GM21825 (cell line): ENCODE measurements at regions not wholly inside any gene's neighbourhood (a gene's known extent, or its start where the extent isn't known, plus 50 kb on each side); places are given as distances from the start of the nearest gene placed in this dataset.

ENCODE experiments used
- ATAC-seq: cut with Tn5 transposase; IDR thresholded peaks from one replicate; pipeline ENCODE4 v1.9.1; 2021; ENCODE audit warnings: mild to moderate bottlenecking, moderate library complexity; ENCODE audit not compliant: unreplicated experiment

- ATAC-seq = no peak
Observed at GRCh38 chr5:153096381-153096780, 394.1 kb upstream of the GRIA1 start.

- ATAC-seq = no peak
Observed at GRCh38 chr5:153099328-153099727, 391.1 kb upstream of the GRIA1 start.

DNA sequence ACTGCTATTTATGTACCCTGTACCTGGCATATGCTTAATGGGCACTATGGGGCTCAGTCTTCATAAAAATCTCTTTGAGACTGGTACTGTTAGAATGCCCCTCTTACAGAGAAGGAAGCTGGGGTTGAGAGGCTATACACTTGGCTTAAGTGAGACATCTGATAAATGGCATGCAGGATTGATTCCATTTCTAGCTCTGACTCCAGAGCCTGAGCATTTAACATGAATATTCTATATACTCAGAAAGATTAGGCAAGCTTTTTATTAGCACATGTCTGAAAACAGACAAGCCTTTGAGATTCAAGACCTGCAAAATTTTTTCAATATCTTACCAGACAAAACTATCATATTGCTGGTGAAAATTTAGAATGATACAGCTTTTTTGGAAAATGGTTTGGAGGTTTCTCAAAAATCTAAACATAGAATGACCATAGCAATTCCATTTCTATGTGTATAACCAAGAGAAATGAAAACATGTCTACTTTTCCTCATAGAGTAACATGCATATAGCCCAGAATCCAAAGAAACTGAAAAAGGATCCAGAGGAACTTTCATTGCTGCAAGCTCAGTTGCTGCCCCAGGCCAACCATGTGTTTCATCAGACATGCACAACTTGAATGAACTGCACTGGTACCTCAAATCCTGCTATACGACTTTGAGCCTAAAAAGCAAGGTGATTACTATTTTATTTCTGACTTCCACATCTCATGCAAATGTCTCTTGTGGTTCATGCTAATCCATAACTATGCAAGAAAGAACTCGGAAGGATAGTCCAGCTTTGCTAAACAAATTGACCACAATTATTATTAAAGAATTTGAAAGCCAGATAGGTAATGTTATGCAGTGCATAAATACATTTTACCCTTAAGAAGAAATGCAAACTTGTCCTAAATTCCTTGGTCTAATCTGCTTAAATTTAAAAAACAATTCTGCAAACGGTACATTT is 389.0 kb upstream of the GRIA1 start:
- no peak for ATAC-seq

- ATAC-seq = no peak
Observed at GRCh38 chr5:153116916-153117315, 373.6 kb upstream of the GRIA1 start.

DNA sequence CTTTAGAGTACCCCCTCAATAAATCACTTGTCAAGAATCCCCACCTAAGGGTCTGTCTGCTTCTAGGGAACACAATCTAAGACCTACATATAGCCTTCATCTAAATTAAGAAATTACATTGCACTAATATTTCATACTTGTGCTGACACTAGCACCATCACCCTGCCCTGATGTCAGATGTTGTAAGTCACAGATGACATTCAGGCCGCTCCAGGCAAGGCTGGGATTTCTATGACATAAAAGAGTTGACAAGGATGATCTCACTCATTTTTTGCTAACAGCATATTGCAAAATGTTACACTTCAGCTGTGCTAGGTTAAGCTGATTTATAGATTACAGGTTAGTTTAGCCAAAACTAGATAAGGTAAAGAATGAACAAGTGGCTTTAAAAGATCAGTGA is 372.5 kb upstream of the GRIA1 start:
- ATAC-seq = no peak

DNA sequence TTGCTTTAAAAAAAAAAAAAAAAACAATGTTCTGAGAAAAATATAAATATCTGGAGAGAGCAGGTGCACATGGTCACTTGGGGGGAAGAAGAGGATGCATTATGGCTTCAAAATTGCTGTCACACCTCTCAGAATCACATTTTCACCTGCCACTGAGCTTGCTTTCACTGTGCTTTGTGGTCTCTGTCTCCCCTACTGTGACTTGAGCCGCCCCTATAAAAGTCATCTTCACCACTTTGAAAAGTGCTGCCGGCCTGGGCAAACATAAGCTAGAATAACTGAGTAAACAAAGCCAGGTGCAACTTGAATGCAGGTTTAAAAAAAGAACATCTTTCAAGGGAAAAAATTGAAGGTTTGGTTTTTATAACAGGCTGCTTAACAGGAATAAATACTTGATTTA is 368.1 kb upstream of the GRIA1 start:
- ATAC-seq = no peak

DNA sequence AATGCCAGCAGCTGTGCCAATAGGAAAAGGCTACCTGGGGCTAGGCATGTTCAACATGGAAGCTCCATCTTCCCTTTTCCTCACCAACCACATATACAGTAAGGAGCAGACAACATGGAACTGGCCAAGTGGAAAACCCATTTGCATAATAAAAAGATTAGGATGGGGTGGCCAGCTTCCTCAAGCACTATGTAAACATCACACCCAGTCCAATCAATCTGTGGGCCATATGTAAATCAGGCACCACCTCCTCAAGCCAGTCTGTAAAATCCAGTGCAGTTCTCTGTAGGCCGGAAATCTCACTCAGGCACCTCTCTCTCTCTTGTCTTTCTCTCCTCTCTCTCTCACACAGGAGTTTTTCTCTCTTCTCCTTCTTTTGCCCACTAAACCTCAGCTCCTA is 360.2 kb upstream of the GRIA1 start:
- ATAC-seq = no peak

DNA sequence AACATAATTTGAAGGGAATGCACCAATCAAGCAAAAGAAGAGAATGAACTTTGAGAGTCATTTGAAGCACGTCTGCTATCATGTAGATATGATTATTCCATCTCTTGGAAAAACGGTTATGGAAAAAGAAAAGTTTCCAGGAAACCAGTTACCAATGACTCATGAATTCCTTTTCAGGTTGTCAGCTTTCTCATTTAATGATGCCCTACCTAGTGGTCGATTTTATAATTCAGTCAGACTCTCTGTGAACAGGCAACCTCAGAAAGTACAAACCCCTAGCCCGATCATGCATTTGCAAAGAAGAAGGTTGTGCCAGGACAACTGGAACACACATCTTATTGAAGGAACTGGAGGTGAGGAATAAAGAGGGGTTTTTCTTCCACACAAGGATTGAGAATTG is 355.1 kb upstream of the GRIA1 start:
- no peak for ATAC-seq

DNA sequence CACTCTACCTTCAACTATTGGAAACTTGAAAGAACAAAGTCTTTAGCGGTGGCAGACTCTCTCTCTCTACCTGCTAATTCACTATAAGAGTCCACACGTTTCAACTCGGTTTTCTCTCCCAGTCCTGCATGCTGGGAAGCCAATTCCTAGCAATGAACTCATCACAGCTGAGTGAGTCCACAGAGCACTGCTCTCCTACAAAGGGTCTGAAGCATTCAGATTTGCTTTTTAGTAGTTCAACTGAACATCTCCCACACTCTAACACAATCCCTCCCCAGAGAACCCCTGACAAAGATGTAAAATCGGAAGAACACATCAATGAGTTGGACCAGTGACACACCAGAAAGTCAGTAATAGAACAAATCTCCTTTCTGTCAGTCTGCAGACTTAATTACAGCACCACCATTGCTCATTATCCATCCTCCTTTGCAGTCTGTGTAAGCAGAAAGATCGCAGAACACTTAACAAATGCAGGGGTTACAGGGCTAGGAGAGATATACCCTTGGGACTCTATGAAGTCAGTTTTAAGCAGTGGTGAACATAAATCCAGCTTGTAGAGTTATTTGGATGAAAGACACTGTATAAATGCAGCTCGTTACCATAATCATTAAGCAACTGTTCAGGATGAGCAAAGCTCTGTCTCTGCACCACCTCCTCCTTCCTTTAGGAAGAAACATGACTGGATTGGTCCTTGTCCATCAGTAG is 353.4 kb upstream of the GRIA1 start:
- ATAC-seq = no peak

GRCh38 chr5:153147891-153148623 is 342.4 kb upstream of the GRIA1 start:
- ATAC-seq = peak; percentile 76

- ATAC-seq = no peak
Observed at GRCh38 chr5:153148624-153148976, 341.9 kb upstream of the GRIA1 start.

GRCh38 chr5:153151558-153151957 is 338.9 kb upstream of the GRIA1 start:
- ATAC-seq = no peak

- no peak for ATAC-seq
Observed at GRCh38 chr5:153153086-153153485, 337.4 kb upstream of the GRIA1 start.

DNA sequence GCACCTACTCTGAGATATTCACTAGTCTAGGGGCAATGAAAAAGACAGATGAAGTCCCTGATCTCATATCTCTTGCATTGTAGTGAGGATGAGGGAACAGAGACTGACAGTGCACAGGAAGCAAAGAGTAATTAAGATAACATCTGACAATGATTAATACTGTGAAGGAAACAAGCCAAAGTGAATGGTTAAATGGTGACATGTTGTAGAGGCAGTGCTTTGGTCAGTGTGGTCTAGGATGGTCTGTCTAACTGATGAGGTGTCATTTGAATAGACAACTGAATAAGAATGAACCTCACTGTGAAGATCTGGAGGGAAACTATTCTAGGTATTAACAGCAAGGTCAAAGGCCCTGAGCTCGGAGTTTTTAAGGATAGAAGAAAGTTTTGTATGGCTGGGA is 333.3 kb upstream of the GRIA1 start:
- ATAC-seq = peak; percentile 50

DNA sequence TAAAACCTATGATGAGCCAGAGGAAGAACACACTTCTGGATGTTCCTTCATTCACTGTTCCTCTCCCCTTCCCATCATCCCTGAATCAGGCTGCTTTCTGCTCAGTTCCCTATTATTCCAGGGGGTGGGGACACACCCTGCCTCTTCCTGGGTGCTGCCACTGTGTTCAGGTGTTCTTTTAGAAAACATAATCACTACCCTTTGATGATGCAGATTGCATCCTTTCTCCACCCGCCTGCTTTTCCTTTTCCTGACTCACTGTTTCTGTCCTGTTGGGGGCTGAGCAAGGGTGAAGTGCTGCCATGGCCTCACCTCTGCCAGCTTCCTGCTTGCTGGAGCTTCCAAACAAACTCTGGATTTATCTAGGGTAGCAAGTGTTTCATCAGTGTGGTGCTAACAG is 331.9 kb upstream of the GRIA1 start:
- no peak for ATAC-seq

- no peak for ATAC-seq
Observed at GRCh38 chr5:153159616-153160015, 330.9 kb upstream of the GRIA1 start.

GRCh38 chr5:153168241-153168640 is 322.2 kb upstream of the GRIA1 start:
- ATAC-seq = no peak

- no peak for ATAC-seq
Observed at GRCh38 chr5:153187503-153187902, 303.0 kb upstream of the GRIA1 start.

GRCh38 chr5:153206361-153206760 is 284.1 kb upstream of the GRIA1 start:
- no peak for ATAC-seq

GRCh38 chr5:153209016-153209415 is 281.5 kb upstream of the GRIA1 start:
- ATAC-seq = no peak

- no peak for ATAC-seq
Observed at GRCh38 chr5:153209687-153210086, 280.8 kb upstream of the GRIA1 start.

GRCh38 chr5:153211076-153211475 is 279.4 kb upstream of the GRIA1 start:
- no peak for ATAC-seq
